HG03025 (cell line): ENCODE measurements at regions not wholly inside any gene's neighbourhood (a gene's known extent, or its start where the extent isn't known, plus 50 kb on each side); places are given as distances from the start of the nearest gene placed in this dataset.

ENCODE experiments used
- ATAC-seq: cut with Tn5 transposase; IDR thresholded peaks from one replicate; pipeline ENCODE4 v1.9.1; 2021; ENCODE audit warnings: mild to moderate bottlenecking, moderate library complexity; ENCODE audit not compliant: unreplicated experiment, low FRiP score

DNA sequence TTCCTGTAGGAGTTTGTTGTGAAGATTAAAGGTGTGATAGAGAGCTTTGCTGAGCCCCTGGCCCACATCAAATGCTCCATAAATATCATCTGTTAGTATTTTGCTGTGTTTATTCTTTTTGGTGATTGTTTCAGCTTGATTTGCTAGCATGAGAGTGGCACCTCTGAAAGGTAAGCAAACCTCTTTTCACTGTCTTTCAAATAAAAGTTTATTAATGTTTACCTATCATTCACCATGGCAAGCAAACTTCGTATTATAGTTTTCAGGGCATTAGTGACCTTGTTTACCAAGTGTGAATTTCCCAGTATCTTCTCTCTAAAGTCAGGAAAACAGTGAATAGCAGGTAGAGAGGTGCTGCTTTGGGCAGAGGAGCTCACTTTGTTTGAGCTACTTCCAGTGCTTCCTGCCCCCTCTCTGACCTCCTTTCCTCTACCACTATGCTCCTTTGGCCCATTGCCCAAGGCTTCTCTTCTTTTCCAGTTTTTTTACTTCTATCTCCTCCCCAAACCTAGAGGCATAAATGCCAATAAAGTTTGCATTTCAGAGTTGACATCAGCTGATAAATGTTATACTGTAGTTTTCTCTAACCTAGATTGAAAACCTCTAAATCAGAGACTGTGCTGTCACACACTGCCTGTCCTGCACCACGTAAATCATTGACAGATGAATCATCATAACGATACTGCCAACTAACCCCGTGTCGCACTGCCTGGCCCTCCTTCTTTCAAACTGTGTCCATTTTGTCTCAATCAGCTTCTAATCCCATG is 569.0 kb downstream of the TUSC7 start:
- ATAC-seq, result no peak

DNA sequence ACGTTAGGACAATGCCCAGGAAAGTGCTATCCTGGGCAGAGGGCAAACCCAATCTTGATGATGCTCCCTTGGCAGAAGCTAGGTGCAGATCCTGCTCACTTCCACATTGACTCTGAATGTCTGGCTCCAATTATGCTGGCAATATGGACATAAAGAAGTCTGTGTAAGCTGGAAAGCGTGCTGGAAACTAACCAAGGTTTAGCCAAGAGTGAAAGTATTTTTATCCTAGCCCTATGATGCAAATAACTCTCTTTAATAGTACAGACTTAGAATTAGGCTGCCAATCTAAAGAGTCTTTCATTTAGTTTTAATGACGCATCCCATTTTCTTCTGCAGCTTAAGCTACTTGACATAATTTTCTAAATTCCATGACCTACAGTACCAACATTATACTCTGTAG is 571.8 kb downstream of the TUSC7 start:
- no peak for ATAC-seq

- ATAC-seq, result no peak
Observed at GRCh38 chr3:117282566-117282965, 573.0 kb downstream of the TUSC7 start.

DNA sequence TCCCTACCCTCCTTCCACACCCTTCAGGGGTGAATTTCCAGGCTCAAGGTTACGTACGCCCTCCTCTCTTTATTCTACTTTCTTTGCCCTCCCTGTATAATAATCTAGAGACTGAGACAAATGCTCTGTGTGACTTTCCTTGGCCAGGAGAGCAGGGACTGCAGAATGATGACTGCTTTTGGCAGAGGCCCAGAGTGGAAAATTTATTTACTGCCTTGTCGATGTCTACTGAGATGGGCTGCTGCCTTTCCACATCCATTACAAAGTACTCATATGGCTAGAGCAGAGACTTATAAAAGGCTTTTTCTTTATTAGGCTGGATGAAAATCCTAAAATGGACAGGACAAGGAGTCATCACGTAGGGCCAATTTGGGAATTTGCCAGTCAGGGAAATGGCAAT is 576.2 kb downstream of the TUSC7 start:
- no peak for ATAC-seq

DNA sequence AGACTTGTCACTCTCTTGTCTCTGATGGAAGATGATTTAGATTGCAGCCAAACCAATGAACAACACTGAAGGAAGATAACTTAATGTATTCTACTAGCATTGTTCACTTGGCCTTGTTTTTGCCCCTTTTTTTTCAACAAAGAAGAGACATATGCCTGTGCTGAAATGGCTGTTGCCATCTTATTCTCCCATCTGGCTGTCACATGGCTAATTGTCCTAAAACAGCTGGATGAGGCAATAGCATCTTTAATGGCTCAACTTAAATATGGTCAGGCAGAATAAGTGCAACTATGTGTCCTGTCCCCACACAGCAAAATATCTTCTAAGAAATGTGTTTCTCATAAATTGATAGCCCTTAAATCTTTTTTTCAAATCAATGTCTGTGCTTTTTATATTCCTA is 576.9 kb downstream of the TUSC7 start:
- no peak for ATAC-seq

- no peak for ATAC-seq
Observed at GRCh38 chr3:117287602-117288001, 578.0 kb downstream of the TUSC7 start.

DNA sequence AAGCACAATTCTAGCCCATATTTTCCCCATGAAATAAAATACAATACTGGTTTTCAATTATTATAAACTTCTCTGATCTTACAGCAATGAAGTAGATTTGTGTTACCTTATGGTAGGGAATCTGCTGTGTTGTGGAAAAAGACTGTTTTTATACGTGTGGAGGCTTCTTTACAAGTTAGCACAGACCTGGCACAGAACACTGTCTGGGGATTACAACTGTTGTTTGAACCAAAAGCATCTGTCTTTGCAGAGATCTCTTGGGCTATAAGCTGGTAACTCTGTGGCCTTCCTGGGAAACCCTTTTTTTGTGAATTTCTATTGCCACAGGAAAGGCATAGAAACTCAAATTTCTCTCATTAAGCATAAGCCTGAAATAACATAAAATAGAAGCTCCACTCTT is 581.9 kb downstream of the TUSC7 start:
- ATAC-seq, result no peak

DNA sequence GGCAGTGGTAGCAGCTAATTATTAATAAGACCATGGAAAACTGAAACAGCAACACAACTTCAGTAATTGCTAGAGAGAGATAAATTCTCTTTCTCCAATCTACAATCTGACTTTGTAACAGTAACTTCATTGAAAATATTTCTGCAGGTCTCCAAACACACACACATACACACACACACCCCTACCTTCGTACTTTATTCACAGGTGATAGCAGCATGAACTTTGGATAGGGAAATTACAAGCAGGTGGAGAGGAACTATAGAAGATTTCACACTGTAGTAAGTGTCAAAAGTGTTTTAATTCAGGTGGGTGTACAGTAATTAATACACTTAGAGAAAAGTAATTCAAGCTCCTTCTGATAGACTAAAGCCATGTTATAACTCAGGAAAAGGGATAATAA is 587.5 kb downstream of the TUSC7 start:
- no peak for ATAC-seq

GRCh38 chr3:117297541-117297940 is 588.0 kb downstream of the TUSC7 start:
- no peak for ATAC-seq

DNA sequence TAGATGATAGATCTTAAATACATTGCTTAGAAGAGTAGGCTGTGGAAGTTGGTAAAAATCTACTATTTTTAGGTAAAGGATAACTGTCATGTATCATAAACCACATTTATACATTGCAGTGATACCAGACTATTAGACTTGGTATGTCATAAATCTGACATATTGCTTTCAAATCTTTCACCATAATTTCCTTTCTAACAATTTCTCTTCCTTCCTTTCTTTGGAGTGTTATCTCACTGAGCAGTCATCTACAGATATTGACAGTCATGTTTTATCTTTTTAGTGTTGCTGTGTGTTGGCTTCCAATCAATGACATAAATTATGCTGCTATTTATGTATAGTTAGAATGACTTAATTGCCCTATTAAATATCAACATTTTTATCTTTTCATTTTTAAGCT is 588.7 kb downstream of the TUSC7 start:
- no peak for ATAC-seq

DNA sequence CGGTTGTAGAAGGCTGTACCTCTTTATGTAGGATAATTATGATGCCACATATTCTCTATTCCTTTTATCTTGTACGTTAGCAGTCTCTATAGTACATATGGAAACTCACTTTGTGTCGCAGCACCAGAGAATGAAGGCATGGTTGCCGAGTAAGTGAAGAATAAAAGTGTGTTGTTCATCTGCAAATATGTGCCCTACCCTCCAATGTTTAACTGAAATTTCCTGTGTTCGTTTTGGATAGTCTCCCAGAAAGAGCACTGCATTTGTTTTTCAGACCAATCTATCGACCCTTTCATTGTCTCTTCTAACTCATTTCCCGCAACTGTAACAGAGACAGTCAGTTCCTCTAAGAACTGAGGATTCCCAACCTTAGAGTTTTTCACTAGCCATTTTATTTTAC is 592.8 kb downstream of the TUSC7 start:
- no peak for ATAC-seq

GRCh38 chr3:117303443-117303842 is 593.9 kb downstream of the TUSC7 start:
- no peak for ATAC-seq

- ATAC-seq, result no peak
Observed at GRCh38 chr3:117304681-117305080, 595.1 kb downstream of the TUSC7 start.

GRCh38 chr3:117305681-117306080 is 596.1 kb downstream of the TUSC7 start:
- no peak for ATAC-seq

- no peak for ATAC-seq
Observed at GRCh38 chr3:117306299-117306698, 596.7 kb downstream of the TUSC7 start.

DNA sequence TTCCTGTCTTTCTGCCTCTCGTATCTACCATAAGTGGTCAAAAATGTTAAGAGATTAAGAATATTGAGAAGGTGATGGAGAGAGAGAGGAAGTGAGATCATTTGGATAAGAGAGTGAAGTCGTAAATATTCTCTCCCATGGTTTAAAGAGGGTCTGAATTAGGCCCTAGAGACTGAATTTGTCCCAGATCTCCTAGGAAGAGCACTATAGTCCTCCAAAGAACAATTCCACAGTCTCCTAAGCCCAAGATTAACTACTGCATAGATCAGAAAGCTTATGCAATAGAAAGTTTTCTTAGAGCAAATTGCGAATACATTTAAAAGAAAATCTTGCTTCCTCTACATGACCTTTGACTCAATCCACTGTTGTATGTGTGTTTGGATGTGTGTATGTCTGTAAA is 598.8 kb downstream of the TUSC7 start:
- ATAC-seq, result no peak

DNA sequence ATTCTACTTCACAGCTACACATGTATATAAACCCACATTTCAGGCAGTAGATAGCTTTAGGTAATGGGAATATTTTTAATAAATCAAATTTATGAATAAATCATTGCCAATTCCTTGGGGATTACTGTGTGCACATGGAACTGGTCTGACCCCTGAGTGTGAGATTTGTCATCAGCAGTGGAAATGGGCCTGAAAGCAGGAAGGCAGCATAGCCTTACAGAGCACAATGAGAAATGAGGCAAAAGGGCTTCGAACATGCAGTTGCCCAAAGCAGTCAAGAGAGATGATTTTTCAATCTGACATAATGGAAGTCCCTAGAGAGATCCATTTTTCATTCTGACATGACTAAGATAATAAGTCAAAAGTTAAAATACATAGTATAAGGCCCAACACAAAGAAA is 599.2 kb downstream of the TUSC7 start:
- no peak for ATAC-seq

GRCh38 chr3:117310536-117310935 is 601.0 kb downstream of the TUSC7 start:
- ATAC-seq, result no peak

DNA sequence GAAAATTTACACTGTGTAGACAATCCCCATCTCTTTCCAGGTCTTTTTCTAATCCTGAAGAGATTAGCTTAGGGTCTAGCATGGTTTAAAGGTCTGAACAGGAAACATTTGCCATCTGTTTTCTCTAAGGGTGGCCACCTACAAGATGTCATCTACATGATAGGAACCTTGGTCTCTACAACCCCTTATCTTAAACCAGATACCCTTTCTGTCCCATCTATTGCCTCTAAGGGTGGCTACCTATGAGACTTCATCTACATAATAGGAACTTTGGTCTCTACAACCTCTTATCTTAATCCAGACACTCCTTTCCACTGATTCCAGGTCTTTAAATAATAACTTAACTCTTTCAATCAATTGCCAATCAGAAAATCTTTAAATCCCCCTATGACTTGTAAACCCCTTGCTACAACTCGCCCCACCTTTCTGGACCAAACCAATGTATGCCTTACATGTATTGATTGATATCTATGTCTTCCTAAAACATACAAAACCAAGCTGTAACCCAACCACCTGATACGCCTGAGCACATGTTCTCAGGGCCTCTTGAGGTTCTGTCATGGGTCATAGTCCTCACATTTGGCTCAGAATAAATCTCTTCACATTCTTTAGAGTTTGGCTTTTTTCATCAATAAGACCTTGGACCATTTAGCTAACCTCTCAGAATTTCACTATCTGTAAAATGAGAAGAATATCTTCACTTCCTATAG is 605.0 kb downstream of the TUSC7 start:
- no peak for ATAC-seq

DNA sequence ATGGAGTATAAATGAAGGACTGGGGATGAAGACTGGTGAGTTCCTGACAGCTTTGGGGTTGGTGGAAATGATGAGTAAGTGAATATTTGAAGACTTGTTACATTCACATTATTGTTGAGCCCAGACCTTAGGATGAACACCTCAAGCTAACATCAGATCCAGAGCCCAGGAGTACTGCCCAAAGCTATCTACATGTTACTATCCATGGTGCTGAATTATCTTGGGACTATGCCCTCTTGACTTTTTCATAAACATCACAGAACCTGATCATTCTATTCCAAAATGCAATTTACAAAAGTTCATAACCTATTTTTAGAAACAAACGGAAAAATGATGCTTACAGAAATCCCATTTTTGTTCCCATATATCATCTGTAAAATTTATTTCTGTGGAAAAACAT is 613.3 kb downstream of the TUSC7 start:
- ATAC-seq, result no peak

DNA sequence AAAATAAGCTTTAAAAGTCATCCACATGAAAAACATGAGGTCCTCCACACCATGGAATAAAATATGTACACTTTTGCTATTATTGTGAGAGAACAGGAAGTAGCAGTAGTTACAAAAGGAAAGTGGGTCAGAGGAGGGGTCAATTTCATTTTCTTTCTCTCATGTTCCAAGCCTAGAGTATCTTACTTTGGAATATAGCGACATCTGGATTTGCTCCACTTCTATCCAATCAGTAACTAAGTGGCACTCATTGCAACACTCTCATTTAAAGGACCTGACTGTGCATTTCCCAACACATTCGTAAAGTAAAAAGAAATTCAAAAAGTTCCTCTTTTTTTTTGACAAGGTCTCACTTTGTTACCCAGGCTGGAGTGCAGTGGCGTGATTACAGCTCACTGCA is 637.3 kb downstream of the TUSC7 start:
- no peak for ATAC-seq

DNA sequence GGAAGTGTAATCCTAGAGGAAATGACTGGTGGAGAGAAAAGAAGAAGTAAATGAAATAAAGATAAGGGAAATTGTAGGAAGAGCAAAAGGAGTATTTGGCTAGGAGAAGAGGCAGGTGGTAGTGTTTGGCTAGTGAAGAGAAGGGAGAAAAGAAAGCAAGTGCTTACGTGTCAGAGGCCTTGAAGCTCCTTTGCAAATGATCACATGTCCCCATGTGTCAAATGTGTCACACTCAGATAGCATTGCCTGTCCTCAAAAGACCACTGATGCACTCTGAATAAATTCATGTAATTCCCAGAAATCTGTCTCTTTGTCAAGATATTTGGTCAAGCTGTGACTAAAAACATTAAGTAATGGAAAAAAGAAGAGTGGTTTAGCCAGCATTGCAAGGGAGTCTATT is 639.3 kb downstream of the TUSC7 start:
- no peak for ATAC-seq
